Gastrocnemius medialis (tissue), 4 donors: ENCODE measurements at regions not wholly inside any gene's neighbourhood (a gene's known extent, or its start where the extent isn't known, plus 50 kb on each side); places are given as distances from the start of the nearest gene placed in this dataset.

Source experiments
- POLR2A ChIP-seq, 2 donors: fragments of 450-650 bp; IDR thresholded peaks; one replicate each; pipeline ENCODE4 v1.6.1; 2017; ENCODE audit warnings: antibody characterized with exemption in 2 of 2, mild to moderate bottlenecking in 2 of 2, moderate library complexity in 2 of 2
- TF ChIP-seq, protein P1 (sequence below), 5 experiments: fragments of 450-650 bp in 3 of 5; fragments of 200-600 bp in 2 of 5; sonication (generic) in 2 of 5; IDR thresholded peaks in 4 of 5; conservative IDR thresholded peaks in 1 of 5; 1 replicate in 4 of 5; 2 replicates in 1 of 5; pipeline ENCODE4 v1.5.1; 2016 to 2019; ENCODE audit warnings: antibody characterized with exemption in 5 of 5, mild to moderate bottlenecking in 3 of 5, moderate library complexity in 3 of 5

DNA sequence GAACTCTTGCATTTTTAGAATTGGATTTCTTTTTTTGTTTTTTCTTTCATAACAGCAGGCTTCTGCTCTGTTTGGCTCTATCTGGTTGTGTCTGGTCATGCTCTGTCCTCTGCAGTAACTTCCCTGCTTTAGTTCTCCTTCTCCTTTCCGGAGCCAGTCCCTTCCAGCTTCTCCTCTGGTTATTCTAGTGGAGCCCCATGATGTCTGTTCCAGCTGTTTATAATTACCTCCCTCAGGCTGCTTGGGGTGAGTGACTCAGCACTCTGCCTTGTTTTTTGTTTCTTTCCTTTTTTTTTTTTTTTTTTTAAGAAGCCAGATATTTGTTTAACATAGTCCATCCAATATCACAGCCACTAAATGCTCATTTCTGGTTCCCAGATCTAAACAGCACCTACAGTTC lies 409.6 kb downstream of the MAFB start:
- TF ChIP-seq, protein P1, sequence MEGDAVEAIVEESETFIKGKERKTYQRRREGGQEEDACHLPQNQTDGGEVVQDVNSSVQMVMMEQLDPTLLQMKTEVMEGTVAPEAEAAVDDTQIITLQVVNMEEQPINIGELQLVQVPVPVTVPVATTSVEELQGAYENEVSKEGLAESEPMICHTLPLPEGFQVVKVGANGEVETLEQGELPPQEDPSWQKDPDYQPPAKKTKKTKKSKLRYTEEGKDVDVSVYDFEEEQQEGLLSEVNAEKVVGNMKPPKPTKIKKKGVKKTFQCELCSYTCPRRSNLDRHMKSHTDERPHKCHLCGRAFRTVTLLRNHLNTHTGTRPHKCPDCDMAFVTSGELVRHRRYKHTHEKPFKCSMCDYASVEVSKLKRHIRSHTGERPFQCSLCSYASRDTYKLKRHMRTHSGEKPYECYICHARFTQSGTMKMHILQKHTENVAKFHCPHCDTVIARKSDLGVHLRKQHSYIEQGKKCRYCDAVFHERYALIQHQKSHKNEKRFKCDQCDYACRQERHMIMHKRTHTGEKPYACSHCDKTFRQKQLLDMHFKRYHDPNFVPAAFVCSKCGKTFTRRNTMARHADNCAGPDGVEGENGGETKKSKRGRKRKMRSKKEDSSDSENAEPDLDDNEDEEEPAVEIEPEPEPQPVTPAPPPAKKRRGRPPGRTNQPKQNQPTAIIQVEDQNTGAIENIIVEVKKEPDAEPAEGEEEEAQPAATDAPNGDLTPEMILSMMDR (IDR thresholded peaks at IDR 0.05 in 4 of 5, conservative IDR thresholded peaks at IDR 0.05 in 1 of 5) = no peak
- no peak for TF ChIP-seq POLR2A (IDR thresholded peaks at IDR 0.05)
